ENCODE measurements at regions not wholly inside any gene's neighbourhood (a gene's known extent, or its start where the extent isn't known, plus 50 kb on each side); places are given as distances from the start of the nearest gene placed in this dataset.
"Not testable (repeated sequence)": the region's sequence is repeated elsewhere in the genome, so short reads cannot be mapped to it uniquely, and the experiment has no call there.

DNA sequence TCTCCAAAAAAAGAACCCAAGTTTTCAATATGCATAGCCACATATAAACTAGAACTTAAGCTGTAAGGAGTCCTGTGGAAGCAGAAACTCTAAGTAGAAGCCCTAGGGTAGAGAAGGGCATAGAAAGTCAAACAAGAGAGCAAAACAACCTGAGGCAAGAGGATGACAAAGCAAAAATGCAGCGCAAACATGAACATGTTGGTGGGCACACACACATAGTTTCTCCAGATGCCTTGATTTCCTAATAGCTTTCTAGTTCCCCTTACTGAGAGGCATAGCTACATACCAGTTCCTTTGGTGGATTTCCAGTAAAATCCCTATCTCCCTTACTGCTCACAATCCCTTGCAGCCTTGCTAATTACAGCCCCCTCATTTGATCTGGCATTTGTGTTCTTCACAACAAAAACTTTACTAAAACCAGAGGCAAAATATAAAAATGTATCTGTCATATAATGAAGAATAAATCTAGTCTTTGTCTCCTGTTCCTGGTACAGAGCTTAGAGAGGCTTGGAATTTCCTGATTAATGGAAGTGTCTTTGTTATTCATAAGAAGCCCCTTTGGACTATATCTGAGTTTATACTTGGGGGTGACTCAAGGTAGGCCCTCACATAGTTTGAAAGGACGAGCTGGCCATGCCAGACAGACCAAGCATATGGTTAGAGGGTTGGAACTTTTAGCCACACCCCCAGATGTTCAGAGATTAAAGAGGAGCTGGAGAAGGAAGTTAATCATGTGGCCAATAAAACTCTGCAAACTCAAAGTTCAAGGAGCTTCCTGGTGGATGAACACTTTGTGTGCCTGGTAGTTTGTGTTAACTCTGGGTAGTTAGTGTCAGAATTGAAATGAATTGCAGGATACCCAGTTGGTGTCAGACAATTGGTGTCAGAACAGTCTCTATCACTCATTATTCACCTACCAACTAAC is 52.7 kb upstream of the ZCCHC13 start:
- no peak for DNase-seq

DNA sequence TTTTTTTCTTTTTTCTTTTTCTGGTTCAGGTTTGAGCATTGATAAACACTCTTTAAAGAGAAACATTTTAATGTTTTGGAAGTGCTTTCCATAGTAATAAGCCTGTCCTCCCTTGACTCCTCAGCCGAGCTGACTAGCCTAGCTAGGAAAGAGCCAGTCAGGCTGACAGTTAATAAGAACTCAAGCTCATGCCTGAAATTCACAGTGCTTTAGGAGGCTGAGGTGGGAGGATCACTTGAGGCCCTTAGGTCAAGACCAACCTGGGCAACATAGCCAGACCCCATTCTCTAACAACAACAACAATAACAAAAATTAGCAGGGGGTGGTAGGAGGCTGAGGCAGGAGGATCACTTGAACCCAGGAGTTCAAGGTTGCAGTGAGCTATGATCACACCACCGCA is 53.4 kb upstream of the ZCCHC13 start:
- no peak for DNase-seq

DNA sequence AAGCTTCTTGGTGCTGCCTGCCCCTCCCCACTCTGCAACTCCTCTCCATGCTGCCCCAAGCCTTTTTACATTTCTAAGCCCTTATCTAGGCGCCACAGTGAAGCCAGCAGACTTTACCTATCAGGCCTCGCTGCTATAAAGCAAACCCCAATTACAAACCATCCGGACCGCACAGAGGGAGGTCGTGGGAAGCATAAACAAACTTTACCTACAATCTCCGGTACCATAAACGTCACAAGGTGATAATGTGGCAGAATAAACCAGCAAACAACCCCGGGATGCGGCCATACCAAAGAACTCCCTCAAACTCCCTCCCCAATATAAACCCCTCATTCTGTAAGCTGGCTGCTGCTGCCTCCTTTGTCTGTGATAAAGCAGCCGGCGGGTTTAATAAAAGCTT is 54.0 kb upstream of the ZCCHC13 start:
- no peak for DNase-seq

- no peak for DNase-seq
Observed at GRCh38 chrX:74248889-74249288, 55.1 kb upstream of the ZCCHC13 start.

DNA sequence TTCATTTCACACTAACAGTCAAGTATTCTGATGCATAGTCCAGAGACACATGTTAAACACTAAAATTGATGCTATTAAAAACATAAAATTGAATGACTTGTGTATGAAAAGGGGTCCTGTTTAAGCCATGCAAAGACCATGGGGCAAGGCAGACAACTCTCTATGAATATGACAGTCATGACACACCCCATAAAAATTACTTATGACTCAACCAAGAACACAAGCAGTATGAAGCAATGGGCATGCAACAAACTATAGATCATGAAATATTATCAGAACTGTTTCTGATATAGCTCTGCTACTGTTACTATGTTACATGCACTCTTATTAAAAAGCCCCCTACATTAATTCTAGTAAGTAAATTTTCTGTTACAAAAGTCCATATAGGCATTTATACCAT is 57.5 kb upstream of the ZCCHC13 start:
- DNase-seq: no peak

- DNase-seq: no peak
Observed at GRCh38 chrX:74242484-74243138, 61.4 kb upstream of the ZCCHC13 start.

DNA sequence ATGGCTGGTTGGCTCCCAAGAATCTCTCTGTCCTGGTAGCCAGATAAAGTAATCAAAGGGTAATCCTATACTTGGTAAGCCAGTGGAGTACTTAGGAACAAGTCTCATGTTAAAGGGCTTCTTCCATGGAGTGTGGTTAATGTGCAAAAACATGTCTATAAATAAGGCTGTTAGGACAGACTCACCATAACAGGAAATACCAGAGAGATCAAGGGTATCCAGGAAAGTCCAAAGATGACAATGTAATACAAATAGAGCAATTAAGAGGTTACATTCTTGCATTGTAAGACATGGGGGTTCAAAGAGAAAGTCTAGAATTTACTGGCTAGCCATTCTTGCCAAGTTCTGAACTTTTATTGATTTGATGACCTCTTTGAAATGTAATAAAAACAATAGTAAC is 61.9 kb upstream of the ZCCHC13 start:
- DNase-seq: no peak

GRCh38 chrX:74238771-74239170 is 65.2 kb upstream of the ZCCHC13 start:
- no peak for DNase-seq

DNA sequence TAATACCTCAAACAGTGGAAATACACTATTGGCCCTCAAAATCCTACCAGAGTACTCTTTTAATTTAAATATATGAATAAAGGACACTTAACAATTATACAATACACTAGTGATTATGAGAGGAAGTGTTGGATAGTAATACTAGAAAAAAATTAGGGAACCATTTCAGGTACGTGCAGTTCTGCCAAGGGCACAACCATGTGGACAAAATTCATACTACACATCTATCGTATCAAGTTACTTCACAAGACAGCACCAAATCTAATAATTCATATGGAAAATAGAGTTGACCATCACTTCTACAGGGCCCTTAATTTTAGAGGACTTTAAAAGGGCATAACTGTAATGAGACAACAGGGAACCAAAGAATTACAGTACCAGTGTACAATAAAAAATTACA is 69.2 kb upstream of the ZCCHC13 start:
- no peak for DNase-seq

- DNase-seq: no peak
Observed at GRCh38 chrX:74232859-74233258, 71.1 kb upstream of the ZCCHC13 start.

GRCh38 chrX:74231625-74232024 is 72.4 kb upstream of the ZCCHC13 start:
- no peak for DNase-seq

GRCh38 chrX:74230094-74230493 is 73.9 kb upstream of the ZCCHC13 start:
- DNase-seq: no peak

GRCh38 chrX:74225111-74225510 is 78.9 kb upstream of the ZCCHC13 start:
- DNase-seq: no peak

GRCh38 chrX:74220277-74220676 is 83.7 kb upstream of the ZCCHC13 start:
- no peak for DNase-seq

- no peak for DNase-seq
Observed at GRCh38 chrX:74218895-74219294, 85.1 kb upstream of the ZCCHC13 start.

GRCh38 chrX:74216421-74216820 is 87.6 kb upstream of the ZCCHC13 start:
- no peak for DNase-seq

DNA sequence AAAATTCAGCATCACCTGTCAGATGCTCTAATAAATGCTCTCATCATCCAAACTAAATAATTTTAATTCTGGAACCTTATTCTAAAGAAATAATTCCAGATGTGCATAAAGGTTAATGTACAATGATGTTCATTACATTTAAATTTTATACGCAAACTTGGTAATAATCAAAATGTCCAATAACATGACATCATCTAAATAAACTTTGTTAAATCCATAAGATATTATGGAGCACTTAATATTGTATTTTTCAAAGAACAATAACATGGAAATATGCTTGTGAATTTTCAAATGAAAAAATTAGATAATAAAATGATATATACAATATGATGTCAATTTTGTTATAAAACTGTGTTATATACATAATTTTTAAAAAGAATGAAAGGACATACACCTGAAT is 92.1 kb upstream of the ZCCHC13 start:
- DNase-seq: no peak

GRCh38 chrX:74207539-74207938 is 96.4 kb upstream of the ZCCHC13 start:
- no peak for DNase-seq

DNA sequence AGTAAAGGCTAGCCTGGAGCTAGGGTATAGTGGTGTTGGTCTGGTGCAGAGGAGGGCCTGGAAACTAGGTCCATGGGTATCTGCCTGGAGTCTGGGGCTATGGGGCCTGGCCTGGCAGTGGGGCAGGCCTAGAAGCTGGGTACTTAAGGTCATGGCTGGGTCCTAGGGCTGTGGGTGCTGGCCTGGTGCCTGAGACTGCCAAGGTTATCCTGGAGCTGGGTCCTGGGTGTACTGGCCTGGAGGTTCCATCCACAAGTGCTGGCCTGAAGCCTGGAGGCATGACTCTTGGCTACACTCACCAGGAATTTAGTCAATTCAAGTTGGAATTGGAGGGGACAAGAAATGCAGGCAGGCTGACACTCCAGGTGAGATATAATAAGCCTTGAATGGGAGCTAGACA is 108.4 kb upstream of the ZCCHC13 start:
- no peak for DNase-seq

GRCh38 chrX:74195120-74195519 is 108.9 kb upstream of the ZCCHC13 start:
- DNase-seq: no peak

- DNase-seq: no peak
Observed at GRCh38 chrX:74187211-74187610, 116.8 kb upstream of the ZCCHC13 start.

GRCh38 chrX:74183047-74183446 is 120.9 kb upstream of the ZCCHC13 start:
- DNase-seq: not testable (repeated sequence)

GRCh38 chrX:74181976-74182375 is 122.0 kb upstream of the ZCCHC13 start:
- DNase-seq: not testable (repeated sequence)

DNA sequence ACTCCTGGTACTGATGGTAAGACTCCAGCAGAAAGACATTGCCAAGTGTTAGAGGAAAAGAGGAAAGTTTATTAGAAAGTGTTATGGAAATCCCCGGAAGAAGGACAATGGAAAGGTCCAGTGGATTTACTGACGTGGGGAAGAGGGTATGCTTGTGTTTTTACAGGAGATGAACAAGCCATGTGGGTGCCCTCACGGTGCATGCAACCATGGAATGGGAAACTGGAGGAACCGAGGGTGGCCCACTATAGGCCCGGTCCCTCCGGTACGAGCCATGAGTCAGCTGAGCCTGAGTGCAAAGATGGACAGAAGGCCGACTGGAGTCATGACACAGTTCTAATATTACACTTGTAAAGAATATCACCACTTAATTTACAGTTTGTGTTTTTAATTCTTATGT is 123.3 kb upstream of the ZCCHC13 start:
- DNase-seq: no peak

Measured in T1000 (cell line).